ENCODE measurements at regions not wholly inside any gene's neighbourhood (a gene's known extent, or its start where the extent isn't known, plus 50 kb on each side); places are given as distances from the start of the nearest gene placed in this dataset.

GRCh38 chr2:72015266-72015665 is 132.4 kb downstream of the CYP26B1 start (continued):
- TF ChIP-seq MXI1 (IDR thresholded peaks at IDR 0.05; ENCODE audit: low read depth, low read length) (no peak), MTA3 (IDR thresholded peaks at IDR 0.05; ENCODE audit: borderline replicate concordance, low read length) (no peak), YBX1 (IDR thresholded peaks at IDR 0.05) (no peak), RAD51 (IDR thresholded peaks at IDR 0.05) (no peak), BHLHE40 (IDR thresholded peaks at IDR 0.05; ENCODE audit: borderline replicate concordance in 1 of 2, low read depth in 2 of 2, low read length in 1 of 2) (no peak), MEF2B (IDR thresholded peaks at IDR 0.05; ENCODE audit: partially characterized antibody, poor library complexity, severe bottlenecking) (no peak)

- BruUV-seq (replicated peaks), result no TSS peak
- no peak for FAIRE-seq
- Histone ChIP-seq H3K4me3 (no peak overlapping the region), H3K79me2 (ENCODE audit: control insufficient read depth, insufficient read depth, low read length) (no peaks in the 10 kb centered on the region), H2AFZ (ENCODE audit: control insufficient read depth, low read depth, low read length) (no peak overlapping the region), H3K27ac (ENCODE audit: control insufficient read depth, insufficient read depth) (no peak overlapping the region), H3K27me3 (replicated peaks in 1 of 2; ENCODE audit: control insufficient read depth in 2 of 2, insufficient read depth in 2 of 2, low read length in 1 of 2) (no peaks in the 10 kb centered on the region), H3K4me1 (ENCODE audit: control insufficient read depth, insufficient read depth, low read length) (no peaks in the 10 kb centered on the region), H3K36me3 (ENCODE audit: control insufficient read depth in 2 of 2, insufficient read depth in 2 of 2, low read length in 1 of 2) (no peaks in the 10 kb centered on the region), H3K9ac (ENCODE audit: control insufficient read depth, insufficient read depth, low read length) (no peak overlapping the region), H3K4me2 (ENCODE audit: control insufficient read depth, insufficient read depth) (no peak overlapping the region), H4K20me1 (ENCODE audit: control insufficient read depth, insufficient read depth) (no peaks in the 10 kb centered on the region), H3K9me3 (replicated peaks; ENCODE audit: control insufficient read depth, insufficient read depth, low read length) (no peaks in the 10 kb centered on the region)
- CTCF ChIA-PET, result interaction anchor here (0.7 kb wide), 1 partner anchor 669 kb away, joined by 3 read pairs; no protein-coding TSS in a partner anchor
- no peak for ATAC-seq
- in situ Hi-C loops (cut with MboI), result no loop called here
- intact Hi-C loops (cut with micrococcal nuclease; ENCODE audit: unreplicated experiment), result no loop called here
- POLR2A ChIA-PET, result no interaction called here
- DNase-seq (ENCODE audit: low read depth, low spot score), result no peak
- no peak for TF ChIP-seq DPF2 (IDR thresholded peaks at IDR 0.05)
- no peak for TF ChIP-seq ZNF384 (IDR thresholded peaks at IDR 0.05; ENCODE audit: borderline replicate concordance, low read depth, low read length)
- TF ChIP-seq ZNF24 (IDR thresholded peaks at IDR 0.05), result no peak
- TF ChIP-seq MTA3 (IDR thresholded peaks at IDR 0.05; ENCODE audit: borderline replicate concordance, low read length), result no peak
- no peak for TF ChIP-seq PRDM15 (CRISPR knock-in tag; IDR thresholded peaks at IDR 0.05)
- TF ChIP-seq MTA2 (IDR thresholded peaks at IDR 0.05; ENCODE audit: low read depth), result no peak
- no peak for TF ChIP-seq NR2C2 (IDR thresholded peaks at IDR 0.05; ENCODE audit: borderline replicate concordance, control insufficient read depth, insufficient read length, low read depth)
- TF ChIP-seq MEF2A (IDR thresholded peaks at IDR 0.05; ENCODE audit: insufficient read depth, low read depth, low read length), result no peak
- TF ChIP-seq E2F4 (IDR thresholded peaks at IDR 0.05; ENCODE audit: low read depth, low read length), result no peak
- no peak for TF ChIP-seq YBX1 (IDR thresholded peaks at IDR 0.05)
- RAD21 ChIA-PET (ENCODE audit: unreplicated experiment), result no interaction called here
- 71% methylated on average over 1 of the region's 1 CpG for WGBS (ENCODE audit: insufficient coverage, insufficient replicate concordance, low lambda C conversion rate, missing lambda C conversion rate)
- SMC1A ChIA-PET (ENCODE audit: uncharacterized antibody, unreplicated experiment), result no interaction called here
Observed at GRCh38 chr2:72014831-72015230, 132.8 kb downstream of the CYP26B1 start.

Measured in GM12878 (cell line).